HEK293T (cell line): ENCODE measurements at regions not wholly inside any gene's neighbourhood (a gene's known extent, or its start where the extent isn't known, plus 50 kb on each side); places are given as distances from the start of the nearest gene placed in this dataset.

Source experiments
- BHLHE40 ChIP-seq: fragments of 450-650 bp; IDR thresholded peaks from 2 replicates; pipeline ENCODE4 v1.6.1; 2016; ENCODE audit warnings: mild to moderate bottlenecking, moderate library complexity, borderline replicate concordance
- CTBP1 ChIP-seq: fragments of 450-650 bp; IDR thresholded peaks from 2 replicates; pipeline ENCODE4 v1.6.1; 2016; ENCODE audit warnings: borderline replicate concordance
- FOXA1 ChIP-seq: fragments of 450-650 bp; IDR thresholded peaks from 2 replicates; pipeline ENCODE4 v1.6.1; 2016; ENCODE audit warnings: mild to moderate bottlenecking
- FOXK2 ChIP-seq: fragments of 450-650 bp; IDR thresholded peaks from 2 replicates; pipeline ENCODE4 v1.6.1; 2016; ENCODE audit warnings: mild to moderate bottlenecking
- FOXM1 ChIP-seq: fragments of 450-650 bp; IDR thresholded peaks from 2 replicates; pipeline ENCODE4 v1.6.1; 2017; ENCODE audit warnings: mild to moderate bottlenecking, borderline replicate concordance
- L3MBTL2 ChIP-seq: fragments of 450-650 bp; conservative IDR thresholded peaks from 2 replicates; pipeline ENCODE4 v1.6.1; 2016; ENCODE audit warnings: mild to moderate bottlenecking
- LEF1 ChIP-seq: fragments of 450-650 bp; IDR thresholded peaks from 2 replicates; pipeline ENCODE4 v1.6.1; 2017; ENCODE audit warnings: mild to moderate bottlenecking, borderline replicate concordance
- PKNOX1 ChIP-seq: fragments of 450-650 bp; IDR thresholded peaks from 2 replicates; pipeline ENCODE4 v1.6.1; 2016
- SP1 ChIP-seq: fragments of 450-650 bp; IDR thresholded peaks from 2 replicates; pipeline ENCODE4 v1.6.1; 2017
- TARDBP ChIP-seq: fragments of 450-650 bp; IDR thresholded peaks from 2 replicates; pipeline ENCODE4 v1.6.1; 2016

DNA sequence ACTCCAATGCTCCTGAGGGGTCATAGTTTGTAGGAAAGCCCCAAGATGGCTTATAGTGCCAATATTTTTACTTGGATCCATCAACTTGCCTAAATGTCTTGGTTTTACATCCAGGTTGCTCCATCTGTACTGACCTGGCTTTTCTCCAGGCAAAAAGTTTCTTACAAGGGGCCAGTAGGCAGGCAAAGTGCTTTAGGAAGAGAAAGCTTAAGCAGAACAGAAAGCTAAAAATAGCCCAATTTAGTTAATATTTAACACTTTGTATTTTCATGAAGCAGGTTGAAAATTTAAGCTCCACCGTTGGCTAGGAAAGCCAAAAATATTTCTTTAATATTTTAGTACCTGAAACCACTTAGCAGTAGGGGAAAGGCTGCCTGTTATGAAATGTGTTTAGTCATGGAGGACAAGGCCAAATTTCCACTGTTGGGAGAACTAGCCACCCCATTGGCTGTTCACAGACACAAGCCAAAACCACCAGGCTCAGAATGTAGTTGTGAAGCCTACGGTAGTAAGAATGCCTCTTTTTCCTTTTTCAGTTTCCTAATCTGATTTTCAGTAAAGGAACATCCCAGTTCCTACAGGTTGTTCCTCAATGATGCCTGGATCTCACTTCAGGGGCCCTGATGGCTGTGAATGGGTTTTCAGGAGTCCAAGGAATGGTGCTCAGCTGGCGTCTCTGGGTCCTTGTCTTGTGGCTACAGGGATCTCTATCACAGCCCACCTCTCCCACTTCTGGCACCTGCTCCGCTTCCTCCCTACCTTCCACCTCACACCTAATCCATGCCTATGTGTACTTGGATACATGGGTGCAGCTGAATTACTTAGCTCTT is 324.8 kb downstream of the PMP22 start:
- TF ChIP-seq BHLHE40 (no peak), FOXK2 (no peak), FOXM1 (no peak), TARDBP (no peak), SP1 (no peak), L3MBTL2 (no peak), CTBP1 (no peak), LEF1 (no peak), FOXA1 (no peak), PKNOX1 (no peak)
